CD4-positive, alpha-beta T cell treated with Interleukin-15 for 4 hours (primary cell): ENCODE measurements at regions not wholly inside any gene's neighbourhood (a gene's known extent, or its start where the extent isn't known, plus 50 kb on each side); places are given as distances from the start of the nearest gene placed in this dataset.

ENCODE experiments used
- DNase-seq: peaks from one replicate; pipeline ENCODE4 v3.0.0-alpha.2; 2020; ENCODE audit warnings: low spot score

DNA sequence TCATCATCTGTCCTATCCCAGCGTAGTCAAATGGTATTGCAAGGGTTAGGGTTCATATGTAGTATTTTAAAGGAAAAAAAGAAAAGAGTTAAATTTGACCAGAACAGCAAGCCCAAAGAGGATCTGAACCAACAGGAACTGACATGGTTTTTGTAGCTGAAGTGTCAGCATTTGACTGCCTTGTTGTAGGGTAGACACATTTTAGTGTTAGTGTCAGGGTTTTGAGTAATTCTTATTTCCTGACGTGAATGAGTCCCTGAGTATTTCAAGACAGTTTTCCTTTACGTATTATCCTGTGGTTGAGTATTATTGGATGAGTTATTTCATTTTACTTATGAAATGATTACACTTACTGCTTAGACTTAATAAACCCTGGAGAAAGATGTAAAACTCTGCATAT lies 173.3 kb upstream of the ZEB2 start:
- DNase-seq, result no peak

DNA sequence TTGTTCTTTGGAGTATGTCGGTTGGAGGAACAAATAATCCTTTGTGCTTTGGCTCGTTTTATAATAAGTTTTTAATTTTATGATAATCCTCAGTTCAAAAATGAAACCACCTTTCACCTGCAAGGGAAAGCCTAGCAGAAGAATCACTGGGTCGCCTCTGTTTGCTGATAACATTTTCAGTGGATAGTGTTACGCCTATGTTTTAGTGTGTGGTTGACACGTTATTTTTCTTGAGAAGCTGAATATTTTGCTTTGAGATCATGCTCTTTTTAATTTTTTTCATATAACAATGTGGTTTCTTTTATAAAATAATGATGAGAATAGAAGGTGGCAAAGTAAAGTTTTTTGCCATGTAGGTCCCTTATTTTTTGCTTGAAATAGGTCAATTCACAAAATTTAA lies 172.7 kb upstream of the ZEB2 start:
- no peak for DNase-seq

- DNase-seq, result no peak
These were observed 170.9 kb upstream of the ZEB2 start for GRCh38 chr2:144690771-144691170.

- no peak for DNase-seq
These were observed 166.7 kb upstream of the ZEB2 start for GRCh38 chr2:144686518-144687215.

DNA sequence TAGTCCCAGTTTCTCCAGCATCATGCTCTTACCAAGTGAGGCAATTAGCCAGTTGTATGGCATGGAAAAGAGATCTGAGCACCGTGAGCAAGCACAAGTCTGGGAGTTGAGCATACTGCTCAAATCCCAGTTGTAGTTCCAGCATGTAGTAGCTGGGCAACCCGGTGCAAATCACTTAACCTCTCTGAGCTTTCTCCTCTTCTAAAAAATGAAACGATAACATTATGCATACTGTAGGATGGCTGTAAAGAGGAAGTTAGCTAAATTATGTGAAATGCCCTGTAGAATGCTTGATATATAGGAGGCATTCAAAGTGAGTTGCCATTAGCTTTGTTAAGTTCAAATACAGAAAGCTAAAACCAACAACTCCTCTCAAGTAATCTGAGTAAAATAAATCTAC lies 164.0 kb upstream of the ZEB2 start:
- DNase-seq, result no peak

DNA sequence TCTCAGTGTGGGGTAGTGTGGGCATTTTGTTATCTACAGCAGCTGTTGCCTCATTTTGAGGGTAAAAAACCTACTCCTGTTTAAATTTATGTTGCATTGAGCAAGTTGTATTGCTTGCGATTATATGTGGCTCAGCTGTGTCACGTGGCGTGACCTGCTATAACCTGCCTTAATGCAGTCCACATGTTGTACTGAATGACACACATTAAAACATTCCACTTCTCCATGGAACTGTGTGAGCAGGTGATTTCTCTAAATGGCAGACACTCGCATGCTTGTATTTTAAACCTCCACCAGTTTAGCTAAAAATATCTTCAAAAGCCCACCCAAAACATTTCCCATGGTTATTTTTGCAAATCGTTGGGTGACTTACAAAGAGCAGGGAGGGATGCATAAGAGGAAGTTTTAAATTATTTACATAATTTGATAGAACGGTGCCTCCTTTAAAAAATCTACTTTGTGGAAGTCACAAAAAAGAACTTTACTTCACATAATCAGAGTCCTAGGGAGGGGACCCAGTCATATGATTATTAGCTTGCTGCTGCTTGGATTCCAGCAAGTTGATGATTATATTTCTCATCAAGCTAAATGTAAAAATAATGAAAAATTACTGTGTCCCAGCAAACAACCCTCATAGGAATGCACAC lies 163.3 kb upstream of the ZEB2 start:
- DNase-seq, result no peak

- no peak for DNase-seq
These were observed 162.3 kb upstream of the ZEB2 start for GRCh38 chr2:144682248-144682647.

GRCh38 chr2:144681389-144681788 lies 161.5 kb upstream of the ZEB2 start:
- no peak for DNase-seq

- no peak for DNase-seq
These were observed 160.0 kb upstream of the ZEB2 start for GRCh38 chr2:144679942-144680341.

DNA sequence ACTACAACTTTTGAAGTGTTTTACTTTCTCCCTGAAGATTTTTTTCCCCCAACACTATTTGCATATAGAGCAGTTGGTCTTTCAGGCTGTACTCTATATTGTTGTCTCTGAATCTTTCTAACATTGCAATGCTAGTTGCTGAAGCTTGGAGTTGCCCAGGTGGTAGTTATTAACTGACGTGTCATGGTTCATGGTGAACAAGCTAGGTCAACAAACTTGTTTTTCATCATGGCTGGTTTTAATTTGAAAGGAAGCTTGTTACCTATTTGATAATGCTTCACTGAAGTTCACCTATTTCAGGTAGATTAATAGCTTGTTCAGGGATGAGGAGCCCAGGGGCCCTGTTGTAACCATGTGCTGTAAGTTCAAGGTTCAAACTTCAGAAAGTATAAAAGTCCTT lies 158.8 kb upstream of the ZEB2 start:
- DNase-seq, result no peak

DNA sequence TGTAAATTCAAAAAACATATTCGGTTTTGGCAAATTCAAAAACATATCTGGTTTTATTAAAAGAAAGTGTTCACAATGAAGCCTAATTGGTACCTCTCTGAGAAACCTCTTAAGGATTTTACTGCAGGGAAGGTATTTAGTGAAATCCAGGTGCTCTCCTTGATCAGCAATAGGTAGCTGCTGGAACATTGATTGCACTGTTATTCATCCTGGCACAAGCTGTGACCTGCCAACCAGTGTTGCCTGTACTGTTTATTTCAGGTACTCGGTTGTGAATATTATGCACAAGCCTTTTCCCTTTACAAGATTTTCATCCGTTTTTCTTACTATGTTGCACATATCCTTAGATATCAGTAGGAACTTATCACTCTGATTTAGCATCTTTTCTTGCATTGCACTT lies 155.8 kb upstream of the ZEB2 start:
- DNase-seq, result no peak

DNA sequence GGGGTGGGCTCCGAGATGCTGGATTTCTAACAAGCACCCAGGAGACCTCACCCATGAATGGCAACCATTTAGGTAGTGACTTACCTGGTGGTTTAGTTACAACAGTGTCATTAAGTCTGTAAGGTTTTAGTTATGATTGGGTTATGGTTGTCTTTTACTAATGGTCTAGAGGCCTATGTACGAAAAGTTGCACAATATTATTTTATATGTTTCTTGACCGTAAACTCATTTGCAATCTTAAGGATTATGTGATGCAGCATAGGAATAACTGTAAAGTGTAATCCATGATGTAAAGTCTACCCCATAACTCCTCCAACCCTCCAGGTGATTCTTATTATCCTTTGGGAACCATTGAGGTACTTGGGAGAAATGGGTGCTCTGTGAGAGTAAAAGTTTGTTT lies 155.4 kb upstream of the ZEB2 start:
- no peak for DNase-seq

GRCh38 chr2:144674071-144674470 lies 154.2 kb upstream of the ZEB2 start:
- no peak for DNase-seq

DNA sequence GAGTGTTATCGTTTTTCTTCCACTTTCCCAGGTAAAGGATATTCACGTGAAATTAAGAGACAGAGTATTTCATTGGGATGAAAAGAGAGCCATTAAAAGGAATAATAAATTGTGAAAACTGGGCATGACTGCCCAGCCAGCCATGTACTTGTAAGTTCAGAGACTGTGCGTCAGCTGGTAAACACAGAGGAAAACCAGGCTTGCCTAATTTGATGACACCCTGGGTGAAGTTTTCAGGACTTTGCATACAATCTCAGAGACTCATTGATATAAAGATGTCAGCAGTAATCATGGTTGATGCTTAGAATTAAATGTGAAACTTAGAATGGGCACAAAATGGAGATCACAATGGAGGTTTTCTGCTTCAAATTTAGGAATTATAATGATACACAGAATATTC lies 153.5 kb upstream of the ZEB2 start:
- DNase-seq, result no peak

DNA sequence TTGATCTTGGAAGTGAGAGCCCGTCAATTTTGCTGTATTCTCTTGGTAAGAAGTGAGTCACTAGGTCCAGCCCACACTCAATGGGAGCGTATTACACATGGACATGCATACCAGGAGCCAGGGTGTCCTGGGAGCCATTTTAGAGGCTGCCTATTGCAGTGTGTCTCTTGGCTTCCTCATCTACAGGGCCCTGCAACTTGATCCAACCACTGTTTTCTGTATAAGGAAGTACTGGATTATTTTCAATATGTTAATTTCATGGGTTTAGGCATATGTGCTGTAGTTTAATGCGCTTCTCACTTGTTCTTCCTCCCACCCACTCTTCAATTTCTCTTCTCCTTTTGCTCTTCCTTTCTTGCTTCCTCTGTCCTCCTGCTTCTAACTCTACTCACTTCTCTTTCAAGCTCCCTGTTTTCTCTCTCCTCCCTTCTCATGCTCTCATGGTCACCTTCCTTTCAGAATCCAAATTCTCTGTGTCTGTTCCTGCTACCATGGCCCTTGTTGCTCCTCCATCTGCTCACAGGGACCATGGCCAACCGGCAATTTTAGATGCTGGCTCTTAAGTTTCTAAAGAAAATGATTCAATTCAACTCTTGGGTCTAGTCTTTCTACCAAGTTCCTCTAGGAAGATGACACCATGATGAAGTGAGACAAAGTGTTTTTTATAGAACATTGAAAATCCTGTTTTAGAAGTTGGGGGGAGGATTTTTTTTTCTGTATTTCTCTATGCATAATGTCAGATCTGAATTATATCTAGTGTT lies 152.0 kb upstream of the ZEB2 start:
- DNase-seq, result no peak

GRCh38 chr2:144670738-144671137 lies 150.8 kb upstream of the ZEB2 start:
- no peak for DNase-seq

GRCh38 chr2:144670080-144670479 lies 150.2 kb upstream of the ZEB2 start:
- no peak for DNase-seq

DNA sequence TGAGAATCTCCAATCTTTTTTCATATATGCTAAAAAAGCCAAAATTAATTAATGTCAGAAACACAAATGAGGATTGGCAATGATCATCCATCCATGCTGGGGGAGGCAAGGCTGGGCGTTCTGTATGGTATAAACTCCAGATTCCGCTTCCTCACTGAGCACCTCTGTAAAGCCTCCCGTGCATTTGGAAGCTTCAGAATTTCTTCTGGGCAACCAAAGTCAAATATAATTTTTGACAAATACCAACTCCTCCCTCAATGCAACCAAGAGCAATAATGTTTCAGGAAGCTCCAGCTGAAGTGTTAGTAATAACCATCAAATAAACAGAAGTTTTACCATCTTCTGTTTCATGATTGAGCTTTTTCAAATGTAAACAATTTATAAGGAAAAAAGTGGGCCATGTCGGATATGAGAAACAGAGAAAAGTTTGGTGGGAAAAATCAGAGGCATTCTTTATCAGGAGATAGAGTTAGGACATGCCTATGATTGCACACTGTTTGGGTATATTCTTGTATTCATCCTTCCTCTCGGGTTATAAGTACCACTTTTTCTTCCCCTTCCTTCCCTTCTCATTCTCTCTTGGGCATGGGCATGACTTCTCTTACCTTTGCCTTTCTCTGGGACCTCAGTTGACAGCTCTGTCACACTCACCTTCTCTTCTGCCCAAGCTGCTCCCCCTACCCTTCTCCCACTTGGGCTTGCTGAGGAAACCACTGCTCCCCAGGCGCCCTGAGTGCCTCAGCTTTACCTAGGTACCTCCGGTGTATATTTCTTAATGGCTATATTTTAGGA lies 149.5 kb upstream of the ZEB2 start:
- no peak for DNase-seq

GRCh38 chr2:144668493-144669110 lies 148.7 kb upstream of the ZEB2 start:
- DNase-seq, result no peak

DNA sequence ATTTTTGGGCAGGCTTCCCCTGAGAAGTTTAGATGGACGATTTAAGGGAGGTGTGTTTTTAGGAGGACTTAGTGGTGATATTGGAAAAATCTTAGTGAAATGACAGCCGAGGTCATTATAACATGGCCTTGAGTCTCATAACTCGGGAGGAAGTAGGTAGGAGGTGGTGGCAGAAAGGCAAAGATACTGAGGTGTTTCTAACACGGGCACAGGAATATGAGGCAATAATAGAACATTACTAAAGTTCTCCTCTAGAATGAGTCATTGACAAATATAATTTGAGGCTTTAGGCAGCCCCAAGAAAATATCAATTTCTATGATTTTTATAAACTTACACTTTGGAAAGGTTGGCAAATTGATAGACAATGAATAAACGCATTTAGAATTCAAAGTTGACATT lies 146.1 kb upstream of the ZEB2 start:
- no peak for DNase-seq

DNA sequence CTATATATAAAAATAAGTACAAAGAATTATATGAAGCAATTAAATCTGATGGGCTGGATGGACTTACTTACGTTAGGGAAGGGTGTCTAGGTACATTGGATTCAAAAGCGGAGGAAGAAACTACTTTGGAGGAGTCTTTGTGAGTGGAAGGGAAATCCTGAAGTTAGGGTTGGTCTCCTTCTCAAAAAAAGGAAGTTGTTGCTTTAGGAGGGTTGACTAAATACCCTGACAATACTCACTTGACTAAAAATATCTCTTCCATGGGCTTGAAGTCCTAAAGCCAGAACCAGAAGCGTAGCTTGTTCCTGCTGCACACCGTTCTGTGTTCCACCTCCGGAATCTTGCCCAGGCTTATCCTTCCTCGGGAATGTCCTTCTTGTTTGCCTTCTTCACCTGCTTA lies 143.3 kb upstream of the ZEB2 start:
- no peak for DNase-seq
